ENCODE measurements at regions not wholly inside any gene's neighbourhood (a gene's known extent, or its start where the extent isn't known, plus 50 kb on each side); places are given as distances from the start of the nearest gene placed in this dataset.
A peak's percentile ranks its signal among the peaks of the same experiment; 100 is the strongest.

- H3F3A ChIP-seq (ENCODE audit: insufficient read depth), result no peaks in the 10 kb centered on the region
- H2AFZ ChIP-seq (ENCODE audit: low read depth, low read length, severe bottlenecking), result no peak overlapping the region
- no peaks in the 10 kb centered on the region for H4K20me1 ChIP-seq (ENCODE audit: low read depth, low read length)
- no peak for TF ChIP-seq CTCF (IDR thresholded peaks at IDR 0.05; ENCODE audit: insufficient read depth, low read length, poor library complexity, severe bottlenecking)
- no peak for TF ChIP-seq EZH2phosphoT487 (conservative IDR thresholded peaks at IDR 0.05; ENCODE audit: low read length)
- H3K27me3 ChIP-seq (ENCODE audit: low read length), result no peaks in the 10 kb centered on the region
- no peak overlapping the region for H3K9ac ChIP-seq (ENCODE audit: low read length)
- H3K9me2 ChIP-seq (replicated peaks; ENCODE audit: insufficient read depth, low read length), result no peaks in the 10 kb centered on the region
- H3K79me2 ChIP-seq (ENCODE audit: insufficient read depth, low read length), result no peaks in the 10 kb centered on the region
- H3K36me3 ChIP-seq (ENCODE audit: low read length), result no peaks in the 10 kb centered on the region
- H3K27ac ChIP-seq (ENCODE audit: low read depth, low read length), result no peak overlapping the region
- H3K4me2 ChIP-seq (ENCODE audit: low read depth, low read length, poor library complexity, severe bottlenecking), result no peak overlapping the region
- H3K9me3 ChIP-seq (ENCODE audit: insufficient read depth, low read length), result no peaks in the 10 kb centered on the region
- no peak overlapping the region for H3K4me3 ChIP-seq (ENCODE audit: insufficient read depth, low read length, poor library complexity, severe bottlenecking)
Observed at GRCh38 chr12:3965046-3965445, 91.8 kb upstream of the PARP11 start.

GRCh38 chr12:3964439-3964838 lies 91.2 kb upstream of the PARP11 start:
- H3K79me2 ChIP-seq (ENCODE audit: insufficient read depth, low read length), result no peaks in the 10 kb centered on the region
- H3K9me3 ChIP-seq (ENCODE audit: insufficient read depth, low read length), result no peaks in the 10 kb centered on the region
- H3K27me3 ChIP-seq (ENCODE audit: low read length), result no peaks in the 10 kb centered on the region
- H3F3A ChIP-seq (ENCODE audit: insufficient read depth), result no peaks in the 10 kb centered on the region
- TF ChIP-seq EZH2phosphoT487 (conservative IDR thresholded peaks at IDR 0.05; ENCODE audit: low read length), result no peak
- TF ChIP-seq CTCF (IDR thresholded peaks at IDR 0.05; ENCODE audit: insufficient read depth, low read length, poor library complexity, severe bottlenecking), result peak; percentile 22
- no peak overlapping the region for H2AFZ ChIP-seq (ENCODE audit: low read depth, low read length, severe bottlenecking)
- H3K4me3 ChIP-seq (ENCODE audit: insufficient read depth, low read length, poor library complexity, severe bottlenecking), result no peak overlapping the region
- no peaks in the 10 kb centered on the region for H3K36me3 ChIP-seq (ENCODE audit: low read length)
- H3K9me2 ChIP-seq (replicated peaks; ENCODE audit: insufficient read depth, low read length), result no peaks in the 10 kb centered on the region
- H3K4me2 ChIP-seq (ENCODE audit: low read depth, low read length, poor library complexity, severe bottlenecking), result no peak overlapping the region
- no peak overlapping the region for H3K9ac ChIP-seq (ENCODE audit: low read length)
- no peaks in the 10 kb centered on the region for H4K20me1 ChIP-seq (ENCODE audit: low read depth, low read length)
- H3K27ac ChIP-seq (ENCODE audit: low read depth, low read length), result no peak overlapping the region

- Histone ChIP-seq H3K4me2 (ENCODE audit: low read depth, low read length, poor library complexity, severe bottlenecking) (no peak overlapping the region), H3K9me2 (replicated peaks; ENCODE audit: insufficient read depth, low read length) (no peaks in the 10 kb centered on the region), H3K79me2 (ENCODE audit: insufficient read depth, low read length) (no peaks in the 10 kb centered on the region), H3K27me3 (ENCODE audit: low read length) (no peaks in the 10 kb centered on the region; the same call in 1 of the 2 replicates), H3K9ac (ENCODE audit: low read length) (no peak overlapping the region), H3F3A (ENCODE audit: insufficient read depth) (no peaks in the 10 kb centered on the region), H3K9me3 (ENCODE audit: insufficient read depth, low read length) (no peaks in the 10 kb centered on the region), H2AFZ (ENCODE audit: low read depth, low read length, severe bottlenecking) (no peak overlapping the region), H4K20me1 (ENCODE audit: low read depth, low read length) (no peaks in the 10 kb centered on the region), H3K4me3 (ENCODE audit: insufficient read depth, low read length, poor library complexity, severe bottlenecking) (no peak overlapping the region), H3K27ac (ENCODE audit: low read depth, low read length) (no peak overlapping the region), H3K36me3 (ENCODE audit: low read length) (no peaks in the 10 kb centered on the region)
- no peak for TF ChIP-seq EZH2phosphoT487 (conservative IDR thresholded peaks at IDR 0.05; ENCODE audit: low read length)
- no peak for TF ChIP-seq CTCF (IDR thresholded peaks at IDR 0.05; ENCODE audit: insufficient read depth, low read length, poor library complexity, severe bottlenecking)
Observed at GRCh38 chr12:3962631-3963483, 89.7 kb upstream of the PARP11 start.

Measured in SU-DHL-6 (cell line).